Urinary bladder (tissue), 3 donors: ENCODE measurements at regions not wholly inside any gene's neighbourhood (a gene's known extent, or its start where the extent isn't known, plus 50 kb on each side); places are given as distances from the start of the nearest gene placed in this dataset.
"Not testable (repeated sequence)": the region's sequence is repeated elsewhere in the genome, so short reads cannot be mapped to it uniquely, and the experiment has no call there.

Source experiments
- DNase-seq: peaks from one replicate; pipeline ENCODE4 v3.0.0-alpha.2; 2015; ENCODE audit errors: extremely low spot score
- H3K27ac ChIP-seq: one replicate; pipeline ENCODE4 v1.5.1; 2013; ENCODE audit warnings: low read depth, mild to moderate bottlenecking, moderate library complexity
- H3K36me3 ChIP-seq: one replicate; pipeline ENCODE4 v1.6.1; 2013; ENCODE audit warnings: mild to moderate bottlenecking, moderate library complexity; ENCODE audit not compliant: insufficient read depth
- H3K4me1 ChIP-seq: one replicate; pipeline ENCODE4 v1.6.1; 2013; ENCODE audit warnings: mild to moderate bottlenecking, moderate library complexity; ENCODE audit not compliant: insufficient read depth
- H3K4me3 ChIP-seq: one replicate; pipeline ENCODE4 v1.5.1; 2013; ENCODE audit warnings: low read depth, low read length
- WGBS: extraction: QIAGEN DNeasy Blood & Tissue Kit; methylation state at CpG from one replicate; pipeline ENCODE4 v1.1.7; 2013; 5-methylcytosine and 5-hydroxymethylcytosine counted together
- donor health status: healthy with polysubstance abuse.
- donor health status: healthy.

GRCh38 chr11:109522116-109522755 is 100.2 kb downstream of the C11orf87 start:
- Histone ChIP-seq H3K36me3 (no peaks in the 10 kb centered on the region), H3K4me3 (no peak overlapping the region), H3K4me1 (no peaks in the 10 kb centered on the region), H3K27ac (no peak overlapping the region)
- WGBS, result 73% methylated on average over 2 of the region's 2 CpGs
- DNase-seq, result no peak

GRCh38 chr11:109525636-109526035 is 103.6 kb downstream of the C11orf87 start:
- WGBS, result 94% methylated on average over 7 of the region's 7 CpGs
- not testable (repeated sequence) for DNase-seq, H3K4me3 ChIP-seq, H3K36me3 ChIP-seq, H3K27ac ChIP-seq, H3K4me1 ChIP-seq

GRCh38 chr11:109526061-109526460 is 104.1 kb downstream of the C11orf87 start:
- Histone ChIP-seq H3K4me3 (no peak overlapping the region), H3K36me3 (no peaks in the 10 kb centered on the region), H3K27ac (no peak overlapping the region), H3K4me1 (no peaks in the 10 kb centered on the region)
- 91% methylated on average over 5 of the region's 5 CpGs for WGBS
- DNase-seq, result no peak

GRCh38 chr11:109526931-109527330 is 104.9 kb downstream of the C11orf87 start:
- Histone ChIP-seq H3K36me3 (no peaks in the 10 kb centered on the region), H3K27ac (no peak overlapping the region), H3K4me1 (no peaks in the 10 kb centered on the region), H3K4me3 (no peak overlapping the region)
- DNase-seq, result no peak
- 21% methylated on average over 4 of the region's 4 CpGs for WGBS

- no peak for DNase-seq
- Histone ChIP-seq H3K27ac (no peak overlapping the region), H3K4me3 (no peak overlapping the region), H3K4me1 (no peaks in the 10 kb centered on the region), H3K36me3 (no peaks in the 10 kb centered on the region)
- WGBS, result 21% methylated on average over 1 of the region's 1 CpG
Measured at GRCh38 chr11:109527496-109527895, 105.5 kb downstream of the C11orf87 start.

- no peak overlapping the region for H3K27ac ChIP-seq
- no peaks in the 10 kb centered on the region for H3K36me3 ChIP-seq
- H3K4me3 ChIP-seq, result no peak overlapping the region
- DNase-seq, result no peak
- H3K4me1 ChIP-seq, result no peaks in the 10 kb centered on the region
- 69% methylated on average over 6 of the region's 6 CpGs for WGBS
Measured at GRCh38 chr11:109547356-109548027, 125.5 kb downstream of the C11orf87 start.

- Histone ChIP-seq H3K36me3 (no peaks in the 10 kb centered on the region), H3K4me3 (no peak overlapping the region), H3K27ac (no peak overlapping the region), H3K4me1 (no peaks in the 10 kb centered on the region)
- DNase-seq, result no peak
- 89% methylated on average over 3 of the region's 3 CpGs for WGBS
Measured at GRCh38 chr11:109552376-109552775, 130.4 kb downstream of the C11orf87 start.

- Histone ChIP-seq H3K36me3 (no peaks in the 10 kb centered on the region), H3K4me3 (no peak overlapping the region), H3K27ac (no peak overlapping the region), H3K4me1 (no peaks in the 10 kb centered on the region)
- DNase-seq, result no peak
- WGBS, result 91% methylated on average over 1 of the region's 1 CpG
Measured at GRCh38 chr11:109553284-109553683, 131.3 kb downstream of the C11orf87 start.

- no peaks in the 10 kb centered on the region for H3K36me3 ChIP-seq
- no peak overlapping the region for H3K27ac ChIP-seq
- no peaks in the 10 kb centered on the region for H3K4me1 ChIP-seq
- no peak for DNase-seq
- no peak overlapping the region for H3K4me3 ChIP-seq
Measured at GRCh38 chr11:109554951-109555350, 133.0 kb downstream of the C11orf87 start.

- no peak overlapping the region for H3K27ac ChIP-seq
- H3K4me1 ChIP-seq, result no peaks in the 10 kb centered on the region
- 79% methylated on average over 1 of the region's 1 CpG for WGBS
- H3K36me3 ChIP-seq, result no peaks in the 10 kb centered on the region
- no peak overlapping the region for H3K4me3 ChIP-seq
- no peak for DNase-seq
Measured at GRCh38 chr11:109564241-109564640, 142.3 kb downstream of the C11orf87 start.

GRCh38 chr11:109582470-109582869 is 160.5 kb downstream of the C11orf87 start:
- no peaks in the 10 kb centered on the region for H3K36me3 ChIP-seq
- 79% methylated on average over 6 of the region's 6 CpGs for WGBS

GRCh38 chr11:109584001-109584972 is 162.3 kb downstream of the C11orf87 start:
- 60% methylated on average over 1 of the region's 1 CpG for WGBS
- no peak for DNase-seq
- H3K36me3 ChIP-seq, result no peaks in the 10 kb centered on the region
- H3K27ac ChIP-seq, result peak overlapping the region; percentile 10
- no peaks in the 10 kb centered on the region for H3K4me1 ChIP-seq
- H3K4me3 ChIP-seq, result no peak overlapping the region

More at GRCh38 chr11:109582470-109582869, 160.5 kb downstream of the C11orf87 start:
- Histone ChIP-seq H3K4me3 (no peak overlapping the region), H3K27ac (no peak overlapping the region), H3K4me1 (no peaks in the 10 kb centered on the region)
- DNase-seq, result no peak

- no peak for DNase-seq
- WGBS, result 38% methylated on average over 2 of the region's 2 CpGs
- Histone ChIP-seq H3K4me3 (no peak overlapping the region), H3K4me1 (no peaks in the 10 kb centered on the region), H3K27ac (no peak overlapping the region), H3K36me3 (no peaks in the 10 kb centered on the region)
Measured at GRCh38 chr11:109586789-109587188, 164.8 kb downstream of the C11orf87 start.

GRCh38 chr11:109590782-109591181 is 168.8 kb downstream of the C11orf87 start:
- H3K27ac ChIP-seq, result no peak overlapping the region
- no peaks in the 10 kb centered on the region for H3K36me3 ChIP-seq
- no peak for DNase-seq
- H3K4me3 ChIP-seq, result no peak overlapping the region
- H3K4me1 ChIP-seq, result no peaks in the 10 kb centered on the region
